ENCODE measurements at regions not wholly inside any gene's neighbourhood (a gene's known extent, or its start where the extent isn't known, plus 50 kb on each side); places are given as distances from the start of the nearest gene placed in this dataset.

- no TSS peak for BruUV-seq (replicated peaks)
- Histone ChIP-seq H3K4me1 (replicated peaks in 1 of 2; ENCODE audit: control insufficient read depth in 2 of 2, insufficient read depth in 2 of 2, low read length in 2 of 2) (no peaks in the 10 kb centered on the region), H3K27ac (ENCODE audit: extremely low read depth, low read depth, low read length) (no peak overlapping the region), H3K4me3 (no peak overlapping the region), H3K27me3 (ENCODE audit: control insufficient read depth in 2 of 2, insufficient read depth in 2 of 2, low read length in 2 of 2) (no peaks in the 10 kb centered on the region), H3K9me3 (replicated peaks; ENCODE audit: control insufficient read depth, insufficient read depth, low read depth, low read length) (no peaks in the 10 kb centered on the region; the same call in 1 of the 2 replicates), H4K20me1 (replicated peaks; ENCODE audit: control insufficient read depth, insufficient read depth, low read length) (no peaks in the 10 kb centered on the region), H3K4me2 (ENCODE audit: insufficient read depth, low read length) (no peak overlapping the region), H3K36me3 (ENCODE audit: control insufficient read depth, insufficient read depth, low read length) (no peaks in the 10 kb centered on the region), H3K9me1 (ENCODE audit: control insufficient read depth, insufficient read depth, low read length) (no peaks in the 10 kb centered on the region), H3K9ac (ENCODE audit: insufficient read depth in 1 of 2, low read depth in 2 of 2, low read length in 2 of 2) (no peak overlapping the region), H2AFZ (ENCODE audit: low read depth, low read length) (no peak overlapping the region), H3K79me2 (ENCODE audit: control insufficient read depth, insufficient read depth, low read length) (no peaks in the 10 kb centered on the region)
- in situ Hi-C loops (cut with MboI), result no loop called here
- no peak for ATAC-seq
- intact Hi-C loops (cut with micrococcal nuclease), result no loop called here
- ChIA-PET POLR2A (no interaction called here), CTCF (ENCODE audit: low intra/inter-chr PET ratio) (no interaction called here)
- TF ChIP-seq FOXP1 (CRISPR knock-in tag; IDR thresholded peaks at IDR 0.05), result no peak
- peak; percentile 22; the same call in 1 of the 2 replicates for TF ChIP-seq MAFF (IDR thresholded peaks at IDR 0.05; ENCODE audit: low read length)
- no peak for TF ChIP-seq ELF2 (CRISPR knock-in tag; IDR thresholded peaks at IDR 0.05)
- TF ChIP-seq ZNF316 (IDR thresholded peaks at IDR 0.05), result 0 out of 2 replicates have a peak, but pooled peaks have one; percentile 11
- 0% methylated on average over 5 of the region's 5 CpGs for WGBS (ENCODE audit: insufficient coverage, low coverage, missing lambda C conversion rate)
- DNase-seq (ENCODE audit: extremely low read depth in 1 of 4, low spot score in 3 of 4), result no peak
- FAIRE-seq, result no peak
Observed at GRCh38 chr21:27817902-27818623, 851.2 kb upstream of the ADAMTS5 start.

- TF ChIP-seq ETV5 (CRISPR knock-in tag; IDR thresholded peaks at IDR 0.05; ENCODE audit: low read depth) (no peak), CGGBP1 (CRISPR knock-in tag; IDR thresholded peaks at IDR 0.05) (no peak), TCF15 (CRISPR knock-in tag; IDR thresholded peaks at IDR 0.05) (no peak), ZNF696 (CRISPR knock-in tag; conservative IDR thresholded peaks at IDR 0.05) (no peak), RFX7 (CRISPR knock-in tag; IDR thresholded peaks at IDR 0.05) (no peak), DPF2 (IDR thresholded peaks at IDR 0.05) (no peak), RBM17 (IDR thresholded peaks at IDR 0.05; ENCODE audit: borderline replicate concordance, low read depth, low read length) (no peak), HBP1 (CRISPR knock-in tag; IDR thresholded peaks at IDR 0.05) (no peak), MAZ (CRISPR knock-in tag; conservative IDR thresholded peaks at IDR 0.05 in 1 of 2, IDR thresholded peaks at IDR 0.05 in 1 of 2) (no peak)
- Histone ChIP-seq H3K9ac (ENCODE audit: insufficient read depth in 1 of 2, low read depth in 2 of 2, low read length in 2 of 2) (no peak overlapping the region), H3K4me1 (replicated peaks in 1 of 2; ENCODE audit: control insufficient read depth in 2 of 2, insufficient read depth in 2 of 2, low read length in 2 of 2) (no peaks in the 10 kb centered on the region), H3K9me1 (ENCODE audit: control insufficient read depth, insufficient read depth, low read length) (no peaks in the 10 kb centered on the region), H3K9me3 (replicated peaks; ENCODE audit: control insufficient read depth, insufficient read depth, low read depth, low read length) (no peaks in the 10 kb centered on the region; the same call in 1 of the 2 replicates), H3K4me2 (ENCODE audit: insufficient read depth, low read length) (no peak overlapping the region), H3K27ac (ENCODE audit: extremely low read depth, low read depth, low read length) (no peak overlapping the region), H3K36me3 (ENCODE audit: control insufficient read depth, insufficient read depth, low read length) (no peaks in the 10 kb centered on the region), H3K27me3 (ENCODE audit: control insufficient read depth in 2 of 2, insufficient read depth in 2 of 2, low read length in 2 of 2) (no peaks in the 10 kb centered on the region), H3K4me3 (no peak overlapping the region), H3K79me2 (ENCODE audit: control insufficient read depth, insufficient read depth, low read length) (no peaks in the 10 kb centered on the region), H2AFZ (ENCODE audit: low read depth, low read length) (no peak overlapping the region), H4K20me1 (replicated peaks; ENCODE audit: control insufficient read depth, insufficient read depth, low read length) (no peaks in the 10 kb centered on the region)
- ChIA-PET POLR2A (no interaction called here), CTCF (ENCODE audit: low intra/inter-chr PET ratio) (no interaction called here)
- WGBS (ENCODE audit: insufficient coverage, low coverage, missing lambda C conversion rate), result 0% methylated on average over 1 of the region's 1 CpG
- ATAC-seq, result no peak
- in situ Hi-C loops (cut with MboI), result no loop called here
- intact Hi-C loops (cut with micrococcal nuclease), result no loop called here
- no peak for FAIRE-seq
- DNase-seq (ENCODE audit: extremely low read depth in 1 of 4, low spot score in 3 of 4), result no peak
- no TSS peak for BruUV-seq (replicated peaks)
Observed at GRCh38 chr21:27817074-27817473, 850.2 kb upstream of the ADAMTS5 start.
